ENCODE measurements at regions not wholly inside any gene's neighbourhood (a gene's known extent, or its start where the extent isn't known, plus 50 kb on each side); places are given as distances from the start of the nearest gene placed in this dataset.

GRCh38 chr4:14897217-14897616 lies 105.1 kb upstream of the CPEB2 start:
- Histone ChIP-seq H3F3A (ENCODE audit: low read length, unreplicated experiment) (no peaks in the 10 kb centered on the region), H3K9me3 (ENCODE audit: low read length) (no peaks in the 10 kb centered on the region), H3K9ac (ENCODE audit: low read length) (no peak overlapping the region), H2AFZ (ENCODE audit: low read length) (no peak overlapping the region), H3K36me3 (ENCODE audit: low read depth, low read length) (no peaks in the 10 kb centered on the region), H4K20me1 (ENCODE audit: low read length) (no peaks in the 10 kb centered on the region), H3K79me2 (ENCODE audit: low read length) (no peaks in the 10 kb centered on the region), H3K4me1 (ENCODE audit: insufficient read depth, low read length) (no peaks in the 10 kb centered on the region), H3K9me2 (replicated peaks; ENCODE audit: low read length) (no peaks in the 10 kb centered on the region), H3K27ac (ENCODE audit: low read length) (no peak overlapping the region), H3K4me2 (ENCODE audit: low read length) (no peak overlapping the region), H3K27me3 (ENCODE audit: low read length) (no peaks in the 10 kb centered on the region), H3K4me3 (ENCODE audit: low read length) (no peak overlapping the region)
- ChIA-PET CTCF (no interaction called here), POLR2A (ENCODE audit: unreplicated experiment) (no interaction called here)
- DNase-seq (peak; percentile 21), ATAC-seq (peak; percentile 33; the same call in 1 of the 2 replicates)
- no TSS peak for BruUV-seq (replicated peaks)
- intact Hi-C loops (cut with micrococcal nuclease): no loop called here
- no peak for TF ChIP-seq EZH2phosphoT487 (IDR thresholded peaks at IDR 0.05; ENCODE audit: borderline replicate concordance, low read length)
- TF ChIP-seq, protein P1, sequence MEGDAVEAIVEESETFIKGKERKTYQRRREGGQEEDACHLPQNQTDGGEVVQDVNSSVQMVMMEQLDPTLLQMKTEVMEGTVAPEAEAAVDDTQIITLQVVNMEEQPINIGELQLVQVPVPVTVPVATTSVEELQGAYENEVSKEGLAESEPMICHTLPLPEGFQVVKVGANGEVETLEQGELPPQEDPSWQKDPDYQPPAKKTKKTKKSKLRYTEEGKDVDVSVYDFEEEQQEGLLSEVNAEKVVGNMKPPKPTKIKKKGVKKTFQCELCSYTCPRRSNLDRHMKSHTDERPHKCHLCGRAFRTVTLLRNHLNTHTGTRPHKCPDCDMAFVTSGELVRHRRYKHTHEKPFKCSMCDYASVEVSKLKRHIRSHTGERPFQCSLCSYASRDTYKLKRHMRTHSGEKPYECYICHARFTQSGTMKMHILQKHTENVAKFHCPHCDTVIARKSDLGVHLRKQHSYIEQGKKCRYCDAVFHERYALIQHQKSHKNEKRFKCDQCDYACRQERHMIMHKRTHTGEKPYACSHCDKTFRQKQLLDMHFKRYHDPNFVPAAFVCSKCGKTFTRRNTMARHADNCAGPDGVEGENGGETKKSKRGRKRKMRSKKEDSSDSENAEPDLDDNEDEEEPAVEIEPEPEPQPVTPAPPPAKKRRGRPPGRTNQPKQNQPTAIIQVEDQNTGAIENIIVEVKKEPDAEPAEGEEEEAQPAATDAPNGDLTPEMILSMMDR (conservative IDR thresholded peaks at IDR 0.05; ENCODE audit: low read depth, low read length): peak; percentile 24; the same call in 1 of the 2 replicates

DNA sequence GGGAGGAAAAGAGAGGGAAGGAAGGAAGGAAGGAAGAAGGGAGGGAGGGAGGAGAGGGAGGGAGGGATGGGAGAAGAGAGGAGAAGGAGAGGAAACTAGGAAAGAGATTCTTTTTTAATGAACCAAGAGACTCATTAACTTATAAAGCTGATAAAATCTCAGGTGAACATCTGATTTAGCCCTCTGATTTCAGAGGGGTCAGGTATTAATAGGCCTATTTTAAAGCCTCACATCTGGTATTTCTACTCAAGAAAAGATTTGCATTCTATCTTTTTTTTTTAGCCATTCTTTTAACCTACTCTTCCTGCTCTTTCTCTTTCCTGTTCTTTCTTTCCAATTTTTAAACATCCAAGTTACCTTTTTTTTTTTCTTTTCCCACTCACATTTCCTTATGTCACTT lies 103.3 kb upstream of the CPEB2 start:
- ChIA-PET POLR2A (ENCODE audit: unreplicated experiment) (no interaction called here), CTCF (no interaction called here)
- Histone ChIP-seq H3K36me3 (ENCODE audit: low read depth, low read length) (no peaks in the 10 kb centered on the region), H3K9me3 (ENCODE audit: low read length) (no peaks in the 10 kb centered on the region), H3F3A (ENCODE audit: low read length, unreplicated experiment) (no peaks in the 10 kb centered on the region), H3K9ac (ENCODE audit: low read length) (no peak overlapping the region), H3K27ac (ENCODE audit: low read length) (no peak overlapping the region), H3K4me1 (ENCODE audit: insufficient read depth, low read length) (no peaks in the 10 kb centered on the region), H3K9me2 (replicated peaks; ENCODE audit: low read length) (no peaks in the 10 kb centered on the region), H4K20me1 (ENCODE audit: low read length) (no peaks in the 10 kb centered on the region), H2AFZ (ENCODE audit: low read length) (no peak overlapping the region), H3K79me2 (ENCODE audit: low read length) (no peaks in the 10 kb centered on the region), H3K4me3 (ENCODE audit: low read length) (no peak overlapping the region), H3K27me3 (ENCODE audit: low read length) (no peaks in the 10 kb centered on the region), H3K4me2 (ENCODE audit: low read length) (no peak overlapping the region)
- DNase-seq: no peak
- no TSS peak for BruUV-seq (replicated peaks)
- no peak for ATAC-seq
- TF ChIP-seq EZH2phosphoT487 (IDR thresholded peaks at IDR 0.05; ENCODE audit: borderline replicate concordance, low read length) (no peak), EZH2 (IDR thresholded peaks at IDR 0.05; ENCODE audit: low read length, unreplicated experiment) (no peak)
- TF ChIP-seq, protein P1 (conservative IDR thresholded peaks at IDR 0.05; ENCODE audit: low read depth, low read length): no peak
- intact Hi-C loops (cut with micrococcal nuclease): no loop called here

GRCh38 chr4:14902342-14902741 lies 99.9 kb upstream of the CPEB2 start:
- intact Hi-C loops (cut with micrococcal nuclease): no loop called here
- Histone ChIP-seq H3K27me3 (ENCODE audit: low read length) (no peaks in the 10 kb centered on the region), H3K9ac (ENCODE audit: low read length) (no peak overlapping the region), H3K27ac (ENCODE audit: low read length) (no peak overlapping the region), H3F3A (ENCODE audit: low read length, unreplicated experiment) (no peaks in the 10 kb centered on the region), H3K9me2 (replicated peaks; ENCODE audit: low read length) (no peaks in the 10 kb centered on the region), H3K79me2 (ENCODE audit: low read length) (no peaks in the 10 kb centered on the region), H3K4me2 (ENCODE audit: low read length) (no peak overlapping the region), H2AFZ (ENCODE audit: low read length) (no peak overlapping the region), H3K4me1 (ENCODE audit: insufficient read depth, low read length) (no peaks in the 10 kb centered on the region), H3K36me3 (ENCODE audit: low read depth, low read length) (no peaks in the 10 kb centered on the region), H3K4me3 (ENCODE audit: low read length) (no peak overlapping the region), H4K20me1 (ENCODE audit: low read length) (no peaks in the 10 kb centered on the region), H3K9me3 (ENCODE audit: low read length) (no peaks in the 10 kb centered on the region)
- BruUV-seq (replicated peaks): no TSS peak
- ChIA-PET POLR2A (ENCODE audit: unreplicated experiment) (no interaction called here), CTCF (no interaction called here)
- ATAC-seq (no peak), DNase-seq (no peak)
- TF ChIP-seq EZH2 (IDR thresholded peaks at IDR 0.05; ENCODE audit: low read length, unreplicated experiment): no peak
- TF ChIP-seq, protein P1 (conservative IDR thresholded peaks at IDR 0.05; ENCODE audit: low read depth, low read length): no peak
- TF ChIP-seq EZH2phosphoT487 (IDR thresholded peaks at IDR 0.05; ENCODE audit: borderline replicate concordance, low read length): no peak
